ENCODE measurements at regions not wholly inside any gene's neighbourhood (a gene's known extent, or its start where the extent isn't known, plus 50 kb on each side); places are given as distances from the start of the nearest gene placed in this dataset.

DNA sequence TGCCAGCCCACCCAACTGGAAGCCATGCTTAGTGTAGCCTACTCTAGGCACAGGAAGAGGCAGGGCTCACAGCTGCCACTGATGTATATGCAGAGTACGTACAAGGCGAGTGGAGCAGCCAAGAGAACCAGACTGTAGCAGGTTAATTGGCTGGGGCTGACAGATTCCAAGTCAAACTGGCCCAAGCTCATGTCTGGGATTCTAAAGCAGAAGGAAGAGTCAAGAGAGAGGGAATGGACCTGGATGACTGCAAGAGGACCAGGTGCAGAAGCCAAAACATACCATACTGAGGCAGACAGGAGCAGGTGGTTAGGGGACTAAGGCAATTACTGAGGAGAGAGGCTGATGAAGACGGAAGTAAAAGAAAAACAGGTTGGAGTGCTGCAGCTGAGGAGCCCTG, 51.3 kb upstream of the LRRN2 start:
- TF ChIP-seq, protein P1, sequence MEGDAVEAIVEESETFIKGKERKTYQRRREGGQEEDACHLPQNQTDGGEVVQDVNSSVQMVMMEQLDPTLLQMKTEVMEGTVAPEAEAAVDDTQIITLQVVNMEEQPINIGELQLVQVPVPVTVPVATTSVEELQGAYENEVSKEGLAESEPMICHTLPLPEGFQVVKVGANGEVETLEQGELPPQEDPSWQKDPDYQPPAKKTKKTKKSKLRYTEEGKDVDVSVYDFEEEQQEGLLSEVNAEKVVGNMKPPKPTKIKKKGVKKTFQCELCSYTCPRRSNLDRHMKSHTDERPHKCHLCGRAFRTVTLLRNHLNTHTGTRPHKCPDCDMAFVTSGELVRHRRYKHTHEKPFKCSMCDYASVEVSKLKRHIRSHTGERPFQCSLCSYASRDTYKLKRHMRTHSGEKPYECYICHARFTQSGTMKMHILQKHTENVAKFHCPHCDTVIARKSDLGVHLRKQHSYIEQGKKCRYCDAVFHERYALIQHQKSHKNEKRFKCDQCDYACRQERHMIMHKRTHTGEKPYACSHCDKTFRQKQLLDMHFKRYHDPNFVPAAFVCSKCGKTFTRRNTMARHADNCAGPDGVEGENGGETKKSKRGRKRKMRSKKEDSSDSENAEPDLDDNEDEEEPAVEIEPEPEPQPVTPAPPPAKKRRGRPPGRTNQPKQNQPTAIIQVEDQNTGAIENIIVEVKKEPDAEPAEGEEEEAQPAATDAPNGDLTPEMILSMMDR (conservative IDR thresholded peaks at IDR 0.05; ENCODE audit: low read length), result no peak
- no peak overlapping the region for H3K4me3 ChIP-seq (ENCODE audit: low read length)
- DNase-seq (ENCODE audit: low read depth), result no peak

GRCh38 chr1:204738506-204738905, 53.0 kb upstream of the LRRN2 start:
- TF ChIP-seq, protein P1 (conservative IDR thresholded peaks at IDR 0.05; ENCODE audit: low read length), result no peak
- H3K4me3 ChIP-seq (ENCODE audit: low read length), result no peak overlapping the region
- DNase-seq (ENCODE audit: low read depth), result no peak

DNA sequence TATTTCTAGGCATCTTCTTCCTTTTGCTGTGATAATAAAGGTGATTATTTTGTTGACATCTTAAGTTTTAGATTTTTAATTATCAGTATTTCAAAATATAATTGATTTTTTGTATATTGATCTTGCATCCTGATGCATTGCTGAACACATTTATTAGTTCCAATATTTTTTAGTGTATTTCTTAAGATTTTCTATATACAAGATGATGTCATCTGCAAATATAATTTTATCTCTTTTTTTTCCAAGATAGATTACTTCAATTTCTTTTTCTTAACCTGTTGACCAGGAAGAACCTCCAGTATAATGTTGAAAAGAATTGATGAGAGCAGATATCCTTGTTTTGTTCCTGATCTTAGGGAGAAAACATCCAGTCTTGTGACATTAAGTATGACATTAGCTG, 54.8 kb upstream of the LRRN2 start:
- TF ChIP-seq, protein P1 (conservative IDR thresholded peaks at IDR 0.05; ENCODE audit: low read length), result no peak
- no peak for DNase-seq (ENCODE audit: low read depth)
- no peak overlapping the region for H3K4me3 ChIP-seq (ENCODE audit: low read length)

DNA sequence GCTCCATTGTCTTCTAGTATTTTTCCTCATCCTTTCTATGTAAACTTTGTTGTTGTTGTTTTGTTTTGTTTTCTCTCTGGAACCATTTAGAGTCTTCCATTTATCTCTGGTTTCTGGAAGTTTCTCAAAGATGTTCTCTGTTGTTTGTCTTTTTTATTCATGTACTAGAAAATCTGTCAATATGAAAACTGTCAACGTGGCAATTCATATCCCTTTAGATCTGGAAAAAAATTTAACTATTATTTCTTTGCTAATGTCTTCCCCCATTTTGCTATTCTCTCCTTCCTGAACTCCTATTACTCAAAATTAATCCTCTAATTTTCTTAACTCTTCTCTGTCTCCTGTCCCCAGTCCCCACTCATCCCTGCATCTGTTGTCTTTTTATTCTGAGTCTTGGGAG, 55.9 kb upstream of the LRRN2 start:
- TF ChIP-seq, protein P1 (conservative IDR thresholded peaks at IDR 0.05; ENCODE audit: low read length), result no peak
- DNase-seq (ENCODE audit: low read depth), result no peak
- no peak overlapping the region for H3K4me3 ChIP-seq (ENCODE audit: low read length)

DNA sequence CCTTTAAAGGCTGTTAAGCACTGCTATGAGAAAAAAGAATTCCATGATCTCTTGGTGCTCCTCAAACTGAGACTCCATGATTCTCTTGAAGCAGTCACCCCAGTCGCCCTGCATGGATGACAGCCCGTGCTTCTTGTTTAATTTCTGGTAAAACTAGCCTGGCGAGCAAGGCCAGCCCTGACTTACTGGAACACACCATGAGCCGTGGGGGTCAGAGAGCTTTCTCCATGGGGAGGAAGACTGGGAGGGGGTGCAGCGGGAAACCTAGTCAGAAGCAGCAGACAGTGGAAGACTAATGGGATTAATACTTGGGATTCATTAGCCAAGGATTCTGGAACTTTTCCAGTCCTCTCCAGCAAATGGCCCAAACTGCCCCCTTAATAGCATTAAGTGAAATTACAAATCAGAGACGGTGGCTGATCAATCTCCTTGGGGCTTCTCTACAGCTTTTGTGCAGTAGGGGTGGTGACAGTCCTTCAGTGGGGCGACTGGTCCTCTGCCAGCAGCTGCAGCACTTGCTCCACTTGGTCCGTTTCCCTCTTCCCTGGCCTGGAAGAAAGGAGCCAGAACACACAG, 57.2 kb upstream of the LRRN2 start:
- TF ChIP-seq, protein P1 (conservative IDR thresholded peaks at IDR 0.05; ENCODE audit: low read length), result no peak
- no peak overlapping the region for H3K4me3 ChIP-seq (ENCODE audit: low read length)
- DNase-seq (ENCODE audit: low read depth), result no peak

- H3K4me3 ChIP-seq (ENCODE audit: low read length), result no peak overlapping the region
- TF ChIP-seq, protein P1 (conservative IDR thresholded peaks at IDR 0.05; ENCODE audit: low read length), result no peak
- no peak for DNase-seq (ENCODE audit: low read depth)
These were observed 58.7 kb upstream of the LRRN2 start for GRCh38 chr1:204744107-204744779.

GRCh38 chr1:204746838-204747442, 61.4 kb upstream of the LRRN2 start:
- TF ChIP-seq, protein P1 (conservative IDR thresholded peaks at IDR 0.05; ENCODE audit: low read length), result peak; percentile 98
- peak; percentile 43 for DNase-seq (ENCODE audit: low read depth)
- no peak overlapping the region for H3K4me3 ChIP-seq (ENCODE audit: low read length)
